HEK293 (cell line): ENCODE measurements at regions not wholly inside any gene's neighbourhood (a gene's known extent, or its start where the extent isn't known, plus 50 kb on each side); places are given as distances from the start of the nearest gene placed in this dataset.

Experiments
- CTCF ChIA-PET: fragments of 350-600 bp; formaldehyde crosslinking; extraction: SDS; loops from one replicate; lab custom pipeline; 2021; ENCODE audit warnings: antibody characterized with exemption; lab: Yijun Ruan, JAX
- POLR2A ChIA-PET: fragments of 300-600 bp; formaldehyde crosslinking; extraction: SDS; loops from one replicate; lab custom pipeline; 2020; ENCODE audit warnings: antibody characterized with exemption, inconsistent platforms; lab: Yijun Ruan, JAX
- H3K27ac ChIP-seq: fragments of 200-500 bp; sonication (Bioruptor generic); 2 replicates; pipeline ENCODE4 v1.5.1; 2014; ENCODE audit warnings: low read depth, low read length, control low read depth, inconsistent platforms; ENCODE audit errors: extremely low read depth
- H3K36me3 ChIP-seq, 2 experiments: fragments of 200-500 bp in 1 of 2; sonication (Bioruptor generic) in 1 of 2; 1 replicate in 1 of 2; 2 replicates in 1 of 2; pipeline ENCODE4 v1.5.1; 2014 to 2017; ENCODE audit warnings: inconsistent platforms in 2 of 2, low read length in 2 of 2; ENCODE audit not compliant: control insufficient read depth in 2 of 2, insufficient read depth in 1 of 2
- H3K4me1 ChIP-seq: fragments of 200-500 bp; sonication (Bioruptor generic); 2 replicates; pipeline ENCODE4 v1.5.1; 2014; ENCODE audit warnings: mild to moderate bottlenecking, low read length, inconsistent platforms; ENCODE audit not compliant: control insufficient read depth, insufficient read depth
- H3K4me3 ChIP-seq: 2 replicates; pipeline ENCODE4 v1.5.1; 2011; ENCODE audit warnings: low read depth, mild to moderate bottlenecking, control low read depth, low read length, moderate library complexity
- H3K9me3 ChIP-seq: fragments of 200-500 bp; sonication (Bioruptor generic); 2 replicates; pipeline ENCODE4 v1.5.1; 2014; ENCODE audit warnings: low read depth, low read length, inconsistent platforms; ENCODE audit not compliant: control insufficient read depth, insufficient read depth
- BCL11B ChIP-seq: fragments of 450-650 bp; formaldehyde crosslinking; IDR thresholded peaks from 2 replicates; pipeline ENCODE4 v1.5.1; 2016; ENCODE audit warnings: low read depth, missing biosample characterization, missing genetic modification characterization
- FEZF1 ChIP-seq: fragments of 450-650 bp; formaldehyde crosslinking; IDR thresholded peaks from 2 replicates; pipeline ENCODE4 v1.5.1; 2016; ENCODE audit warnings: missing biosample characterization, missing genetic modification characterization
- GLIS1 ChIP-seq: fragments of 450-650 bp; formaldehyde crosslinking; IDR thresholded peaks from 2 replicates; pipeline ENCODE4 v1.5.1; 2016; ENCODE audit warnings: missing biosample characterization, missing genetic modification characterization
- GLIS2 ChIP-seq: fragments of 450-650 bp; formaldehyde crosslinking; IDR thresholded peaks from 2 replicates; pipeline ENCODE4 v1.5.1; 2016; ENCODE audit warnings: missing biosample characterization, missing genetic modification characterization
- HOXA7 ChIP-seq: sonication (generic); formaldehyde crosslinking; IDR thresholded peaks from 2 replicates; pipeline ENCODE4 v1.8.1; 2022; ENCODE audit warnings: missing genetic modification reagents, borderline replicate concordance
- PBX3 ChIP-seq: sonication (generic); formaldehyde crosslinking; IDR thresholded peaks from 2 replicates; pipeline ENCODE4 v1.8.1; 2022; ENCODE audit warnings: mild to moderate bottlenecking, moderate library complexity, missing genetic modification reagents
- RBAK ChIP-seq: fragments of 450-650 bp; formaldehyde crosslinking; IDR thresholded peaks from 2 replicates; pipeline ENCODE4 v1.5.1; 2016; ENCODE audit warnings: missing biosample characterization, missing genetic modification characterization
- TSHZ1 ChIP-seq: fragments of 450-650 bp; formaldehyde crosslinking; IDR thresholded peaks from 2 replicates; pipeline ENCODE4 v1.5.1; 2016; ENCODE audit warnings: missing biosample characterization, missing genetic modification characterization, borderline replicate concordance
- ZBTB11 ChIP-seq: fragments of 450-650 bp; formaldehyde crosslinking; conservative IDR thresholded peaks from 2 replicates; pipeline ENCODE4 v1.5.1; 2016; ENCODE audit warnings: low read depth, missing biosample characterization, missing genetic modification characterization
- ZBTB20 ChIP-seq: fragments of 450-650 bp; formaldehyde crosslinking; IDR thresholded peaks from 2 replicates; pipeline ENCODE4 v1.5.1; 2016; ENCODE audit warnings: missing biosample characterization, missing genetic modification characterization
- ZNF174 ChIP-seq: fragments of 450-650 bp; formaldehyde crosslinking; IDR thresholded peaks from 2 replicates; pipeline ENCODE4 v1.5.0; 2017; ENCODE audit warnings: missing biosample characterization, mild to moderate bottlenecking, missing genetic modification characterization
- ZNF274 ChIP-seq, 2 experiments: fragments of 200-500 bp in 1 of 2; fragments of 450-650 bp in 1 of 2; sonication (Bioruptor generic) in 1 of 2; formaldehyde crosslinking in 1 of 2; IDR thresholded peaks; 2 replicates each; pipeline versions ENCODE4 v1.5.1 to v1.6.1; 2014 to 2016; ENCODE audit warnings: borderline replicate concordance in 1 of 2, inconsistent platforms in 1 of 2, low read length in 1 of 2, missing biosample characterization in 1 of 2, missing genetic modification characterization in 1 of 2
- ZNF280C ChIP-seq: fragments of 450-650 bp; formaldehyde crosslinking; IDR thresholded peaks from 2 replicates; pipeline ENCODE4 v1.5.1; 2016; ENCODE audit warnings: missing biosample characterization, missing genetic modification characterization
- ZNF324 ChIP-seq: fragments of 450-650 bp; formaldehyde crosslinking; IDR thresholded peaks from 2 replicates; pipeline ENCODE4 v1.5.1; 2016; ENCODE audit warnings: missing biosample characterization, missing genetic modification characterization
- ZNF423 ChIP-seq: fragments of 450-650 bp; formaldehyde crosslinking; IDR thresholded peaks from 2 replicates; pipeline ENCODE4 v1.5.1; 2016; ENCODE audit warnings: missing biosample characterization, missing genetic modification characterization
- ZNF449 ChIP-seq: fragments of 450-650 bp; formaldehyde crosslinking; IDR thresholded peaks from 2 replicates; pipeline ENCODE4 v1.5.1; 2017; ENCODE audit warnings: missing biosample characterization, mild to moderate bottlenecking, missing genetic modification characterization, moderate library complexity
- ZNF571 ChIP-seq: fragments of 450-650 bp; formaldehyde crosslinking; IDR thresholded peaks from 2 replicates; pipeline ENCODE4 v1.5.0; 2017; ENCODE audit warnings: missing biosample characterization, missing genetic modification characterization
- ZNF585B ChIP-seq: fragments of 450-650 bp; formaldehyde crosslinking; IDR thresholded peaks from 2 replicates; pipeline ENCODE4 v1.5.1; 2016; ENCODE audit warnings: missing biosample characterization, missing genetic modification characterization

GRCh38 chr6:169074526-169074925 lies 179.1 kb downstream of the THBS2 start:
- Histone ChIP-seq H3K4me3 (no peak overlapping the region), H3K9me3 (no peaks in the 10 kb centered on the region), H3K4me1 (no peaks in the 10 kb centered on the region), H3K36me3 (no peaks in the 10 kb centered on the region), H3K27ac (no peak overlapping the region)
- ChIA-PET CTCF (no interaction called here), POLR2A (no interaction called here)
- TF ChIP-seq ZNF280C, result no peak

GRCh38 chr6:169073311-169073710 lies 180.3 kb downstream of the THBS2 start:
- TF ChIP-seq RBAK (tag by site-specific recombination), result no peak
- TF ChIP-seq ZNF585B, result no peak
- no peak for TF ChIP-seq ZNF449
- no peak for TF ChIP-seq ZNF571 (tag by site-specific recombination)
- no peak for TF ChIP-seq GLIS1
- TF ChIP-seq ZNF423 (tag by site-specific recombination), result no peak
- no peak for TF ChIP-seq ZBTB20 (tag by site-specific recombination)
- no peak for TF ChIP-seq BCL11B
- TF ChIP-seq ZNF324 (tag by site-specific recombination), result no peak
- TF ChIP-seq PBX3, result no peak
- TF ChIP-seq FEZF1 (tag by site-specific recombination), result no peak
- no peak for TF ChIP-seq GLIS2 (tag by site-specific recombination)
- no peak for TF ChIP-seq ZNF274 (IDR thresholded peaks at IDR 0.05; ENCODE audit: low read length)
- no peak for TF ChIP-seq ZNF274 (tag by site-specific recombination; IDR thresholded peaks at IDR 0.05; ENCODE audit: borderline replicate concordance)
- TF ChIP-seq HOXA7 (CRISPR knock-in tag), result no peak
- no peak for TF ChIP-seq ZBTB11
- no peak for TF ChIP-seq TSHZ1 (tag by site-specific recombination)
- no peak for TF ChIP-seq ZNF174 (tag by site-specific recombination)
- CTCF ChIA-PET, result no interaction called here
- no peaks in the 10 kb centered on the region for H3K4me1 ChIP-seq
- POLR2A ChIA-PET, result no interaction called here
- no peak overlapping the region for H3K27ac ChIP-seq
- H3K9me3 ChIP-seq, result no peaks in the 10 kb centered on the region
- H3K36me3 ChIP-seq, result no peaks in the 10 kb centered on the region
- H3K4me3 ChIP-seq, result no peak overlapping the region
